ENCODE measurements at regions not wholly inside any gene's neighbourhood (a gene's known extent, or its start where the extent isn't known, plus 50 kb on each side); places are given as distances from the start of the nearest gene placed in this dataset.

- H3K4me3 Mint-ChIP-seq (ENCODE audit: unreplicated experiment): no peak overlapping the region
- peaks cover 5% of the 10 kb centered on the region for H3K4me1 Mint-ChIP-seq (ENCODE audit: low read depth, unreplicated experiment)
- no peaks in the 10 kb centered on the region for H3K9me3 Mint-ChIP-seq (ENCODE audit: unreplicated experiment)
- FAIRE-seq (no peak), DNase-seq (ENCODE audit: low read depth) (no peak)
- Histone ChIP-seq H3K27me3 (ENCODE audit: insufficient read depth, low read length) (no peaks in the 10 kb centered on the region), H3K4me2 (ENCODE audit: low read length) (no peak overlapping the region), H3K27ac (ENCODE audit: low read depth, low read length) (no peak overlapping the region), H4K20me1 (ENCODE audit: insufficient read depth, low read length) (no peaks in the 10 kb centered on the region), H3K9me3 (ENCODE audit: insufficient read depth, low read depth, low read length) (no peaks in the 10 kb centered on the region), H3K36me3 (ENCODE audit: insufficient read depth, low read length) (no peaks in the 10 kb centered on the region), H3K79me2 (ENCODE audit: insufficient read depth, low read length) (no peaks in the 10 kb centered on the region), H3K4me1 (ENCODE audit: insufficient read depth, low read length) (peaks cover 12% of the 10 kb centered on the region), H3K4me3 (ENCODE audit: insufficient read depth, low read depth, low read length) (no peak overlapping the region), H2AFZ (ENCODE audit: low read depth, low read length) (no peak overlapping the region), H3K9ac (ENCODE audit: low read length) (no peak overlapping the region)
- no peaks in the 10 kb centered on the region for H3K36me3 Mint-ChIP-seq (ENCODE audit: low read depth, unreplicated experiment)
- TF ChIP-seq, protein P1, sequence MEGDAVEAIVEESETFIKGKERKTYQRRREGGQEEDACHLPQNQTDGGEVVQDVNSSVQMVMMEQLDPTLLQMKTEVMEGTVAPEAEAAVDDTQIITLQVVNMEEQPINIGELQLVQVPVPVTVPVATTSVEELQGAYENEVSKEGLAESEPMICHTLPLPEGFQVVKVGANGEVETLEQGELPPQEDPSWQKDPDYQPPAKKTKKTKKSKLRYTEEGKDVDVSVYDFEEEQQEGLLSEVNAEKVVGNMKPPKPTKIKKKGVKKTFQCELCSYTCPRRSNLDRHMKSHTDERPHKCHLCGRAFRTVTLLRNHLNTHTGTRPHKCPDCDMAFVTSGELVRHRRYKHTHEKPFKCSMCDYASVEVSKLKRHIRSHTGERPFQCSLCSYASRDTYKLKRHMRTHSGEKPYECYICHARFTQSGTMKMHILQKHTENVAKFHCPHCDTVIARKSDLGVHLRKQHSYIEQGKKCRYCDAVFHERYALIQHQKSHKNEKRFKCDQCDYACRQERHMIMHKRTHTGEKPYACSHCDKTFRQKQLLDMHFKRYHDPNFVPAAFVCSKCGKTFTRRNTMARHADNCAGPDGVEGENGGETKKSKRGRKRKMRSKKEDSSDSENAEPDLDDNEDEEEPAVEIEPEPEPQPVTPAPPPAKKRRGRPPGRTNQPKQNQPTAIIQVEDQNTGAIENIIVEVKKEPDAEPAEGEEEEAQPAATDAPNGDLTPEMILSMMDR (IDR thresholded peaks at IDR 0.05; ENCODE audit: insufficient read depth, low read depth, low read length): no peak
- TF ChIP-seq EZH2 (IDR thresholded peaks at IDR 0.05; ENCODE audit: insufficient read depth, low read length): no peak
- no peaks in the 10 kb centered on the region for H3K27me3 Mint-ChIP-seq (ENCODE audit: low read depth, unreplicated experiment)
- no peak overlapping the region for H3K27ac Mint-ChIP-seq (ENCODE audit: unreplicated experiment)
Measured at GRCh38 chr5:4659851-4660250, 480.3 kb upstream of the ADAMTS16 start.

DNA sequence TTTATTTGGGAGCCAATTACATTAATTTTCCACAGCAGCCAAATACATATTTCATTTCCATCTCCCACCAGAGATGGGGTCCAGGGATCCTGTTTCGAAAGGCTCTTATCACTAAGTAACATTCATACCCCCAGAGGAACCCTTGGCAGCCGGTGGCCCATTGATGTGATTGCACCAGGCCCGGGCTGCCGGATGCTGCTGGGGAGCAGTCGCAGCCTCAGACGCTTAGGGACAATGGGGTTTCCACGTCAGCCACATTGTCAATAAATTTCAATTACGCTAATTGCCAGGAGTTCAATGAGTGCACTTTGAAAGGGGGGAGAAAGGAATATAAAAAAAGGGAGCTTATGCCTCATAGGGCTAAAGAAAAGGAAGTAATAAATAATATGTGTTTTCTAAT lies 478.8 kb upstream of the ADAMTS16 start:
- FAIRE-seq: no peak
- Histone ChIP-seq H4K20me1 (ENCODE audit: insufficient read depth, low read length) (no peaks in the 10 kb centered on the region), H2AFZ (ENCODE audit: low read depth, low read length) (no peak overlapping the region), H3K27me3 (ENCODE audit: insufficient read depth, low read length) (no peaks in the 10 kb centered on the region), H3K9me3 (ENCODE audit: insufficient read depth, low read depth, low read length) (no peaks in the 10 kb centered on the region), H3K4me3 (ENCODE audit: insufficient read depth, low read depth, low read length) (no peak overlapping the region), H3K4me2 (ENCODE audit: low read length) (peak overlapping the region; percentile 77), H3K36me3 (ENCODE audit: insufficient read depth, low read length) (no peaks in the 10 kb centered on the region), H3K79me2 (ENCODE audit: insufficient read depth, low read length) (no peaks in the 10 kb centered on the region), H3K27ac (ENCODE audit: low read depth, low read length) (peak overlapping the region; percentile 69), H3K4me1 (ENCODE audit: insufficient read depth, low read length) (peaks cover 12% of the 10 kb centered on the region), H3K9ac (ENCODE audit: low read length) (peak overlapping the region; percentile 56)
- Mint-ChIP-seq H3K4me1 (ENCODE audit: low read depth, unreplicated experiment) (peaks cover 5% of the 10 kb centered on the region), H3K9me3 (ENCODE audit: unreplicated experiment) (no peaks in the 10 kb centered on the region), H3K27me3 (ENCODE audit: low read depth, unreplicated experiment) (no peaks in the 10 kb centered on the region), H3K27ac (ENCODE audit: unreplicated experiment) (no peak overlapping the region), H3K4me3 (ENCODE audit: unreplicated experiment) (no peak overlapping the region), H3K36me3 (ENCODE audit: low read depth, unreplicated experiment) (no peaks in the 10 kb centered on the region)
- DNase-seq (ENCODE audit: low read depth): no peak
- TF ChIP-seq EZH2 (IDR thresholded peaks at IDR 0.05; ENCODE audit: insufficient read depth, low read length): no peak
- TF ChIP-seq, protein P1 (IDR thresholded peaks at IDR 0.05; ENCODE audit: insufficient read depth, low read depth, low read length): no peak

DNA sequence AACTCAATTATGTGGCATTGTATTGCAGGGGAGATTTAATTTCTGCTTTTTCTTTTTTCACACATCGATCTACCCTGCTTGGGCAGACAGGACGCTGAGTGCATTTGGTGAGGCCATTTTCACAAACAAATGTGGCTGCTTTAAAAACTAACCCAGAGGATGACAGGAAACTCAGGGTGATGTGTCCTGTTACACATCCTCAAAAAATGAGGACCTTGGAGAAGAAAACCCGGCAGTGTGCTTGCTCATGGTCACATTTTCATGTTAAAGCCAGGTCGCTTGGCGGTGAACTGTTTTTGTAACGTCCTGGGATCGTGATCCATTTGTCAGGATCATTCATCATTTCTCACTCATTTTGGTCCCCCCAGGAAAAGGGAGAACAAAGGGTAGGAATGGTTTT lies 478.3 kb upstream of the ADAMTS16 start:
- Histone ChIP-seq H3K79me2 (ENCODE audit: insufficient read depth, low read length) (no peaks in the 10 kb centered on the region), H3K4me2 (ENCODE audit: low read length) (peak overlapping the region; percentile 77), H3K27me3 (ENCODE audit: insufficient read depth, low read length) (no peaks in the 10 kb centered on the region), H4K20me1 (ENCODE audit: insufficient read depth, low read length) (no peaks in the 10 kb centered on the region), H3K4me1 (ENCODE audit: insufficient read depth, low read length) (peaks cover 12% of the 10 kb centered on the region), H3K9ac (ENCODE audit: low read length) (peak overlapping the region; percentile 56), H3K9me3 (ENCODE audit: insufficient read depth, low read depth, low read length) (no peaks in the 10 kb centered on the region), H3K4me3 (ENCODE audit: insufficient read depth, low read depth, low read length) (no peak overlapping the region), H3K27ac (ENCODE audit: low read depth, low read length) (peak overlapping the region; percentile 69), H2AFZ (ENCODE audit: low read depth, low read length) (peak overlapping the region; percentile 44), H3K36me3 (ENCODE audit: insufficient read depth, low read length) (no peaks in the 10 kb centered on the region)
- Mint-ChIP-seq H3K27me3 (ENCODE audit: low read depth, unreplicated experiment) (no peaks in the 10 kb centered on the region), H3K27ac (ENCODE audit: unreplicated experiment) (no peak overlapping the region), H3K4me1 (ENCODE audit: low read depth, unreplicated experiment) (peaks cover 5% of the 10 kb centered on the region), H3K4me3 (ENCODE audit: unreplicated experiment) (no peak overlapping the region), H3K36me3 (ENCODE audit: low read depth, unreplicated experiment) (no peaks in the 10 kb centered on the region), H3K9me3 (ENCODE audit: unreplicated experiment) (no peaks in the 10 kb centered on the region)
- no peak for TF ChIP-seq EZH2 (IDR thresholded peaks at IDR 0.05; ENCODE audit: insufficient read depth, low read length)
- TF ChIP-seq, protein P1 (IDR thresholded peaks at IDR 0.05; ENCODE audit: insufficient read depth, low read depth, low read length): no peak
- FAIRE-seq (no peak), DNase-seq (ENCODE audit: low read depth) (peak; percentile 77)
